GM23338 (cell line): ENCODE measurements at regions not wholly inside any gene's neighbourhood (a gene's known extent, or its start where the extent isn't known, plus 50 kb on each side); places are given as distances from the start of the nearest gene placed in this dataset.

Source experiments
- ATAC-seq: fragments of 200-7000 bp; cut with Tn5 transposase; 3 replicates; pipeline ENCODE4 v1.9.1; 2020
- DNase-seq: peaks from one replicate; pipeline ENCODE4 v3.0.0-alpha.2; 2015; ENCODE audit warnings: low spot score
- H2AFZ ChIP-seq: fragments of 200-600 bp; sonication (generic); 2 replicates; pipeline ENCODE4 v1.8.0; 2016; ENCODE audit warnings: antibody characterized with exemption, mild to moderate bottlenecking, moderate library complexity
- H3F3A ChIP-seq: fragments of 200-600 bp; sonication (generic); replicated peaks from 2 replicates; pipeline ENCODE4 v1.8.0; 2017; ENCODE audit warnings: antibody characterized with exemption, mixed run types, low read depth
- H3K27ac ChIP-seq: fragments of 200-600 bp; sonication (generic); 2 replicates; pipeline ENCODE4 v1.6.1; 2016; ENCODE audit warnings: low read depth
- H3K27me3 ChIP-seq: fragments of 200-600 bp; sonication (generic); 2 replicates; pipeline ENCODE4 v1.8.0; 2016; ENCODE audit warnings: mild to moderate bottlenecking, mixed run types, moderate library complexity; ENCODE audit not compliant: insufficient read depth
- H3K36me3 ChIP-seq: fragments of 200-600 bp; sonication (generic); 2 replicates; pipeline ENCODE4 v1.8.0; 2016; ENCODE audit warnings: mild to moderate bottlenecking; ENCODE audit not compliant: insufficient read depth
- H3K4me1 ChIP-seq: fragments of 200-600 bp; sonication (generic); 2 replicates; pipeline ENCODE4 v1.8.0; 2016; ENCODE audit warnings: mild to moderate bottlenecking, moderate library complexity; ENCODE audit not compliant: insufficient read depth
- H3K4me2 ChIP-seq: fragments of 200-600 bp; sonication (generic); 2 replicates; pipeline ENCODE4 v1.7.1; 2017; ENCODE audit warnings: mixed run types
- H3K4me3 ChIP-seq: fragments of 200-600 bp; sonication (generic); 2 replicates; pipeline ENCODE4 v1.6.1; 2016; ENCODE audit warnings: mixed run types
- H3K79me2 ChIP-seq: fragments of 200-600 bp; sonication (generic); replicated peaks from 2 replicates; pipeline ENCODE4 v1.8.0; 2017; ENCODE audit warnings: mild to moderate bottlenecking; ENCODE audit not compliant: insufficient read depth
- H3K9me2 ChIP-seq: fragments of 200-600 bp; sonication (generic); 2 replicates; pipeline ENCODE4 v1.8.0; 2017; ENCODE audit not compliant: insufficient read depth
- H4K20me1 ChIP-seq: fragments of 200-600 bp; sonication (generic); replicated peaks from 2 replicates; pipeline ENCODE4 v1.8.0; 2017; ENCODE audit warnings: mild to moderate bottlenecking; ENCODE audit not compliant: insufficient read depth
- H3K27ac Mint-ChIP-seq: 2 replicates; pipeline ENCODE4 v1.8.0; 2020; ENCODE audit warnings: inconsistent platforms, mild to moderate bottlenecking, moderate library complexity, mixed read lengths
- H3K27me3 Mint-ChIP-seq: 3 replicates; pipeline ENCODE4 v1.8.0; 2022; ENCODE audit warnings: low read depth, mild to moderate bottlenecking, moderate library complexity, mixed read lengths, inconsistent platforms; ENCODE audit not compliant: insufficient read depth, poor library complexity
- H3K36me3 Mint-ChIP-seq: 3 replicates; pipeline ENCODE4 v1.8.0; 2021; ENCODE audit warnings: low read depth, mild to moderate bottlenecking, inconsistent platforms, moderate library complexity, mixed read lengths
- H3K4me1 Mint-ChIP-seq: 3 replicates; pipeline ENCODE4 v1.8.0; 2020; ENCODE audit warnings: mild to moderate bottlenecking, inconsistent platforms, mixed read lengths
- H3K4me3 Mint-ChIP-seq: 3 replicates; pipeline ENCODE4 v1.8.0; 2021; ENCODE audit warnings: moderate library complexity, mild to moderate bottlenecking, inconsistent platforms, mixed read lengths
- H3K9me3 Mint-ChIP-seq: 3 replicates; pipeline ENCODE4 v1.8.0; 2020; ENCODE audit warnings: moderate library complexity, mild to moderate bottlenecking, inconsistent platforms, mixed read lengths
- CREB1 ChIP-seq: fragments of 250-450 bp; sonication (Bioruptor Pico); IDR thresholded peaks from 2 replicates; pipeline ENCODE4 v1.5.0; 2020; ENCODE audit warnings: low read depth, mild to moderate bottlenecking, moderate library complexity
- EZH2 ChIP-seq: fragments of 200-600 bp; sonication (generic); IDR thresholded peaks from one replicate; pipeline ENCODE4 v1.8.0; 2017; ENCODE audit warnings: antibody characterized with exemption, mild to moderate bottlenecking, low read depth; ENCODE audit not compliant: unreplicated experiment
- EZH2phosphoT487 ChIP-seq: fragments of 200-600 bp; sonication (generic); IDR thresholded peaks from one replicate; pipeline ENCODE4 v1.8.1; 2018; ENCODE audit warnings: antibody characterized with exemption; ENCODE audit not compliant: unreplicated experiment
- JUNB ChIP-seq: IDR thresholded peaks from one replicate; pipeline ENCODE4 v1.6.1; 2016; ENCODE audit warnings: antibody characterized with exemption; ENCODE audit not compliant: unreplicated experiment
- NANOG ChIP-seq: IDR thresholded peaks from 2 replicates; pipeline ENCODE4 v1.6.1; 2016; ENCODE audit warnings: antibody characterized with exemption, borderline replicate concordance
- POLR2AphosphoS5 ChIP-seq: IDR thresholded peaks from 2 replicates; pipeline ENCODE4 v1.6.1; 2016; ENCODE audit warnings: antibody characterized with exemption, low read depth
- STAT1 ChIP-seq: IDR thresholded peaks from one replicate; pipeline ENCODE4 v1.6.1; 2016; ENCODE audit warnings: antibody characterized with exemption; ENCODE audit not compliant: unreplicated experiment
- ZNF114 ChIP-seq: fragments of 250-450 bp; sonication (Bioruptor Pico); IDR thresholded peaks from 2 replicates; pipeline ENCODE4 v1.5.0; 2020; ENCODE audit warnings: mild to moderate bottlenecking, moderate library complexity
- ZNF331 ChIP-seq: fragments of 250-450 bp; sonication (Bioruptor Pico); IDR thresholded peaks from 2 replicates; pipeline ENCODE4 v1.5.0; 2020; ENCODE audit warnings: low read depth, mild to moderate bottlenecking, moderate library complexity
- ZNF462 ChIP-seq: fragments of 250-450 bp; sonication (Bioruptor Pico); IDR thresholded peaks from 2 replicates; pipeline ENCODE4 v1.5.0; 2020; ENCODE audit warnings: mild to moderate bottlenecking, moderate library complexity
- TF ChIP-seq, protein P1 (sequence below): IDR thresholded peaks from one replicate; pipeline ENCODE4 v1.6.1; 2018; ENCODE audit warnings: antibody characterized with exemption; ENCODE audit not compliant: unreplicated experiment
- TF ChIP-seq, protein P2 (sequence below), 2 experiments: fragments of 200-600 bp in 1 of 2; sonication (generic) in 1 of 2; conservative IDR thresholded peaks; 2 replicates each; pipeline versions ENCODE4 v1.5.1 to v1.6.1; 2016 to 2017; ENCODE audit warnings: antibody characterized with exemption in 2 of 2, low read depth in 2 of 2, mild to moderate bottlenecking in 2 of 2, moderate library complexity in 1 of 2
- TF ChIP-seq, protein P3 (sequence below): IDR thresholded peaks from 2 replicates; pipeline ENCODE4 v1.6.1; 2016; ENCODE audit warnings: antibody characterized with exemption

GRCh38 chr5:171555160-171555559 is 135.7 kb downstream of the FGF18 start (continued):
- no peak for TF ChIP-seq JUNB

DNA sequence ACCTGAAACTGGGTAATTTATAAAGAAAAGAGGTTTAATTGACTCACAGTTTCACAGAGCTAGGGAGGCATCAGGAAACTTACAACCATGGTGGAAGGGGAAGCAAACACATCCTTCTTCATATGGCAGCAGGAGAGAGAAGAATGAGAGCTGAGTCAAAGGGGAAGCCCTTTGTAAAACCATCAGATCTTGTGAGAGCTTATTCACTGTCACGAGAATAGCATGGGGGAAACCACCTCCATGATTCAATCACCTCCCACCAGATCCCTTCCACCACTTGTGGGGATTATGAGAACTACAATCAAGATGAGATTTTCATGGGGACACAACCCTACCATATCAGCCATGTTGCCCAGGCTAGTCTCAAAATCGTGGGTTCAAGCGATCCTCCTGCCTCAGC is 143.4 kb downstream of the FGF18 start:
- no peaks in the 10 kb centered on the region for H3K4me1 Mint-ChIP-seq
- no peak overlapping the region for H3K4me3 Mint-ChIP-seq
- no peak overlapping the region for H3K4me3 ChIP-seq
- no peaks in the 10 kb centered on the region for H3K27me3 ChIP-seq
- DNase-seq: no peak
- no peak for ATAC-seq
- peaks cover 3% of the 10 kb centered on the region for H3K27me3 Mint-ChIP-seq
- no peaks in the 10 kb centered on the region for H3F3A ChIP-seq
- no peaks in the 10 kb centered on the region for H3K36me3 Mint-ChIP-seq
- H3K79me2 ChIP-seq: no peaks in the 10 kb centered on the region
- TF ChIP-seq, protein P1, sequence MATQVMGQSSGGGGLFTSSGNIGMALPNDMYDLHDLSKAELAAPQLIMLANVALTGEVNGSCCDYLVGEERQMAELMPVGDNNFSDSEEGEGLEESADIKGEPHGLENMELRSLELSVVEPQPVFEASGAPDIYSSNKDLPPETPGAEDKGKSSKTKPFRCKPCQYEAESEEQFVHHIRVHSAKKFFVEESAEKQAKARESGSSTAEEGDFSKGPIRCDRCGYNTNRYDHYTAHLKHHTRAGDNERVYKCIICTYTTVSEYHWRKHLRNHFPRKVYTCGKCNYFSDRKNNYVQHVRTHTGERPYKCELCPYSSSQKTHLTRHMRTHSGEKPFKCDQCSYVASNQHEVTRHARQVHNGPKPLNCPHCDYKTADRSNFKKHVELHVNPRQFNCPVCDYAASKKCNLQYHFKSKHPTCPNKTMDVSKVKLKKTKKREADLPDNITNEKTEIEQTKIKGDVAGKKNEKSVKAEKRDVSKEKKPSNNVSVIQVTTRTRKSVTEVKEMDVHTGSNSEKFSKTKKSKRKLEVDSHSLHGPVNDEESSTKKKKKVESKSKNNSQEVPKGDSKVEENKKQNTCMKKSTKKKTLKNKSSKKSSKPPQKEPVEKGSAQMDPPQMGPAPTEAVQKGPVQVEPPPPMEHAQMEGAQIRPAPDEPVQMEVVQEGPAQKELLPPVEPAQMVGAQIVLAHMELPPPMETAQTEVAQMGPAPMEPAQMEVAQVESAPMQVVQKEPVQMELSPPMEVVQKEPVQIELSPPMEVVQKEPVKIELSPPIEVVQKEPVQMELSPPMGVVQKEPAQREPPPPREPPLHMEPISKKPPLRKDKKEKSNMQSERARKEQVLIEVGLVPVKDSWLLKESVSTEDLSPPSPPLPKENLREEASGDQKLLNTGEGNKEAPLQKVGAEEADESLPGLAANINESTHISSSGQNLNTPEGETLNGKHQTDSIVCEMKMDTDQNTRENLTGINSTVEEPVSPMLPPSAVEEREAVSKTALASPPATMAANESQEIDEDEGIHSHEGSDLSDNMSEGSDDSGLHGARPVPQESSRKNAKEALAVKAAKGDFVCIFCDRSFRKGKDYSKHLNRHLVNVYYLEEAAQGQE: no peak
- no peak for TF ChIP-seq EZH2phosphoT487
- TF ChIP-seq, protein P2, sequence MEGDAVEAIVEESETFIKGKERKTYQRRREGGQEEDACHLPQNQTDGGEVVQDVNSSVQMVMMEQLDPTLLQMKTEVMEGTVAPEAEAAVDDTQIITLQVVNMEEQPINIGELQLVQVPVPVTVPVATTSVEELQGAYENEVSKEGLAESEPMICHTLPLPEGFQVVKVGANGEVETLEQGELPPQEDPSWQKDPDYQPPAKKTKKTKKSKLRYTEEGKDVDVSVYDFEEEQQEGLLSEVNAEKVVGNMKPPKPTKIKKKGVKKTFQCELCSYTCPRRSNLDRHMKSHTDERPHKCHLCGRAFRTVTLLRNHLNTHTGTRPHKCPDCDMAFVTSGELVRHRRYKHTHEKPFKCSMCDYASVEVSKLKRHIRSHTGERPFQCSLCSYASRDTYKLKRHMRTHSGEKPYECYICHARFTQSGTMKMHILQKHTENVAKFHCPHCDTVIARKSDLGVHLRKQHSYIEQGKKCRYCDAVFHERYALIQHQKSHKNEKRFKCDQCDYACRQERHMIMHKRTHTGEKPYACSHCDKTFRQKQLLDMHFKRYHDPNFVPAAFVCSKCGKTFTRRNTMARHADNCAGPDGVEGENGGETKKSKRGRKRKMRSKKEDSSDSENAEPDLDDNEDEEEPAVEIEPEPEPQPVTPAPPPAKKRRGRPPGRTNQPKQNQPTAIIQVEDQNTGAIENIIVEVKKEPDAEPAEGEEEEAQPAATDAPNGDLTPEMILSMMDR (conservative IDR thresholded peaks at IDR 0.05; ENCODE audit: low read depth in 2 of 2): no peak
- TF ChIP-seq EZH2: no peak
- TF ChIP-seq ZNF331 (CRISPR knock-in tag): no peak
- no peak for TF ChIP-seq CREB1 (CRISPR knock-in tag)
- TF ChIP-seq, protein P3, sequence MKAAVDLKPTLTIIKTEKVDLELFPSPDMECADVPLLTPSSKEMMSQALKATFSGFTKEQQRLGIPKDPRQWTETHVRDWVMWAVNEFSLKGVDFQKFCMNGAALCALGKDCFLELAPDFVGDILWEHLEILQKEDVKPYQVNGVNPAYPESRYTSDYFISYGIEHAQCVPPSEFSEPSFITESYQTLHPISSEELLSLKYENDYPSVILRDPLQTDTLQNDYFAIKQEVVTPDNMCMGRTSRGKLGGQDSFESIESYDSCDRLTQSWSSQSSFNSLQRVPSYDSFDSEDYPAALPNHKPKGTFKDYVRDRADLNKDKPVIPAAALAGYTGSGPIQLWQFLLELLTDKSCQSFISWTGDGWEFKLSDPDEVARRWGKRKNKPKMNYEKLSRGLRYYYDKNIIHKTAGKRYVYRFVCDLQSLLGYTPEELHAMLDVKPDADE: no peak
- TF ChIP-seq ZNF462: no peak
- no peak for TF ChIP-seq ZNF114
- TF ChIP-seq STAT1: no peak
- no peak for TF ChIP-seq NANOG
- no peak for TF ChIP-seq POLR2AphosphoS5
- no peak for TF ChIP-seq JUNB
- H3K9me2 ChIP-seq: no peaks in the 10 kb centered on the region
- H3K4me2 ChIP-seq: no peak overlapping the region
- H3K27ac Mint-ChIP-seq: no peak overlapping the region
- peaks cover 18% of the 10 kb centered on the region for H3K9me3 Mint-ChIP-seq
- H3K27ac ChIP-seq: no peak overlapping the region
- H2AFZ ChIP-seq: no peak overlapping the region
- H3K4me1 ChIP-seq: no peaks in the 10 kb centered on the region
- H3K36me3 ChIP-seq: no peaks in the 10 kb centered on the region
- no peaks in the 10 kb centered on the region for H4K20me1 ChIP-seq
